NK-92 (cell line): ENCODE measurements at regions not wholly inside any gene's neighbourhood (a gene's known extent, or its start where the extent isn't known, plus 50 kb on each side); places are given as distances from the start of the nearest gene placed in this dataset.

Source experiments
- DNase-seq: peaks from one replicate; lab custom pipeline; 2025; ENCODE audit not compliant: unreplicated experiment; lab: John Stamatoyannopoulos, UW

DNA sequence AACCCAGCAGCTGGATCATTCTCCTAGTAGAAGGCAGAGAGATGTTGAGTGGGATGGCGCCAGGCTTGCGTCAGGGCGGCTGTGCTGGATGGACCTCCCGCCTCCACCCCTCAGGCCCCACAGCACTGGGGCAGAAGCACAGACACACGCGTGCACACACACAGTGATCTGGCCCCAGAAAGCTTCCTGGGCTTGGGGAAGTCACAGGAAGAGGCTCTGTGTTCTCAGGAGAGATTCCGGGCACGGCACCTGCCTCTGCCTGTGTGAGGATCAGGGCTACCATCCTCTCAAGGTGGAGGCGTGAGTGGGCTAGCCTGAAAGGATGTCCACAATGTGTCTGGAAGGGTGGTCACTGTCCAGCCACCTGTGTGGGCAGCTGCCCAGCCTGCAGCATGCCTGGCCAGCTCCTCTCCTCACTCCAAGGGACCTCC, 229.8 kb upstream of the HS6ST1 start:
- DNase-seq, result no peak

DNA sequence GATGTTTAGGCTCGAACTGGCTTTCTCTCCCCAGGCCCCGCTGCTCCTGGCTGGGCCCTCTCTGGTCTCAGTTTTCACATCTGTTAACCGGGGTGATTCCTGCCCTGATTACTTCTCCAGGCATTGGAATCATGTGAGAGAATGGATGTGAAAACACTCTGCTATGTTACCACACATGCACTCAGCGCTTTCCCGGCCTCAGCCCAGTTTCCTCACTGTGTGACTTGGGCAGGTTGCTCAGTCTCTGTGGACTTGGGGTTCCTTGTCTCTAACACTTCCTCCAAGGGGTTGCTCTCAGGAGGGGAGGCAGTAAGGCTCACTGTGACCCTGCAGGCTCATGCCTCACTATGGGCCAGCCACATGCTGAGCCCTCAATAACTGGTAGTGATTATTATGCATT, 230.4 kb upstream of the HS6ST1 start:
- DNase-seq, result no peak

DNA sequence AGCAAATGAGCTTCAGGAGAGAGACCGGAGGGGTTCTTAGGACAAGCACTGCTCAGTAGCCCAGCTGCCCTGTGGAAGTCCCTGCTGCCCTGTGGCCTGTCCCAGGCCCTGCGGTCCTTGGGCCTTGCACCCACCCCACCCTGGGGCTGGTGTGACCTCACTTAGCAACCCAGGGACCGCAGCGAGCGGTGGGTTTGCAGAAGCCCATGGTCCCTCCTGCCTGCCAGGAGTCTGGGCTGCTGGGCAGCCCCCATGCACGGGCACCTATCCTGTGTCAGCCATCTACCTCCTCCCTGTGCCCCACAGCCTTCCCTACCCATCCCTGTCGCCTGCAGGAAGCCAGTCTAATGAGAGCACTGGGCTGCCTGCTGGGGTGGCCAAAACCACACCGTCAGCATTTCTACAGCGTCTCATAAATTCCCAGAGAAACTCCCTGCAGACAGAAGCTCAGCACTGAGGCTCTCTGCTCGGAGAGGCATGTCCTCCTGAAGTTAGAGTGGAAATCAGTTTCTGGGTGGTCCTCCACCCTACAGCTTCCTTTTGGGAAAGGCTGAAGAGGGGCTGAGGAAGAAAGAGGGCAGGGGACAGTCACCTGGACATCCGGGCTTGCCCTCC, 231.1 kb upstream of the HS6ST1 start:
- no peak for DNase-seq

DNA sequence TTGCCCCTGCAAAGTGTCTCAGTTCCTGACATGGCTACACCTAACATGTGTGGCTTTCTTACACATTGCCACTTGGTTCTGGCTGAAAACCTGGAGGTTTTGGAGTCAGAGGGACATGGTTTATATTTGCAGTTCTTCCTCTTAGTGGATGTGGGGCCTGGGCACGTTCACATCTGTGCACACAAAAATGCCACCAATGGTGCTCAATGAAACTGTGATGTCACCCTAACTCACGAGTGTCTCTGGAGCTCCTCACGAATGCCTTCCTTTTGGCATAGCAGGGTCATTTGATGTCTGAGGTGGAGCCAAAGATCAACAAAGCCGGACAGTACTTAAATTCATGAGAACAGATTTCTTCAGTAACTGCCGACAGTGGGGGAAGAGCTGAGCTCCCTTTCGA, 231.7 kb upstream of the HS6ST1 start:
- no peak for DNase-seq

DNA sequence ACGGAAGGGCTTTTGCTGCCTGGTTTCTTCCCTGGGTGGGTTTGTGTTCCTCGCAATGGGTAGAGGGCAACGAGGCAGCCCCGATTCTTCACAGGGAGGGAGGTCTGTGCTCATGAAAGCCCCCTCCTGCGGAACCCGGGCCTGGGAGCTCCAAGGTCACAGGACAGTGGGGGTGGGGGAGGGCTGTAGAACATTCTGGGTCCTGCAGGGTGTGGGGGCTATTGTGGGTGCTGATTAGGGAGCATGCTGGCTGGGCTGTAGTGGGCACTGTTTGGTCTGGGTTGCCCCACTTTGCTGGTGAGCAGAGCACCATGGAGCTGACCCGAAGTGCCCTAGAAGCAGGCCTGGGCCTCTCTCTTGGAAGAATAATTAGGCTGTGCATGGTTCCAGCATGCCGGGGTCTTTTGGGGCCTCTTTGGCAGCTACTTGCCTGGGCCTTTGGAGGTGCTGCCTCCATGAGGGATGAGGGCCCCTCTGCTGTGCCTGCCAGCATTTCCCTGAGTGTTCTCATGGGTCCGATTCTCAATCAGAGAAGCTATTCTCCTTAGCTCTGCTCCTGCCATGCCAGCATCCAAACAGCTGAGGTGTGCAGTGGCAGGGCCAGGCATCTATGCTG, 232.2 kb upstream of the HS6ST1 start:
- no peak for DNase-seq

DNA sequence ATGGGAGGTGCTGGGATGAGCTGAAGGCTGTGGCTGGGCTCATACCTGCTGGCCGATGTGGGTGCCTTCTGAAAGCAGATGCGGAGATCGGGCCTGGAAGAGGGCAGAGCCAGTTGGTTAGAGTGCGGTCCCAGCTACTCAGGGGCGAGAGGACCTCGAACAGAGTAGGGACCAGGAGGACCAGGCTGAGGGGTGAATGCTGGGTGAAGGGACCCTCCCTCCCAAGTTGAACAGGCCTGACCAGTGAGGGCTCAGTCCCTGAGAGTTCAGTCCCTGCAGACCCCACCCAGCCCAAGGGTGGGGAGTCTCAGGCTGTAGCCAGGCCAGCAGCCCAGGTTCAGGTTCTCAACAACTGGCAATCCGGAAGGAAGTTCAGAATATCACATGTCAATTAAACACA, 232.8 kb upstream of the HS6ST1 start:
- no peak for DNase-seq

DNA sequence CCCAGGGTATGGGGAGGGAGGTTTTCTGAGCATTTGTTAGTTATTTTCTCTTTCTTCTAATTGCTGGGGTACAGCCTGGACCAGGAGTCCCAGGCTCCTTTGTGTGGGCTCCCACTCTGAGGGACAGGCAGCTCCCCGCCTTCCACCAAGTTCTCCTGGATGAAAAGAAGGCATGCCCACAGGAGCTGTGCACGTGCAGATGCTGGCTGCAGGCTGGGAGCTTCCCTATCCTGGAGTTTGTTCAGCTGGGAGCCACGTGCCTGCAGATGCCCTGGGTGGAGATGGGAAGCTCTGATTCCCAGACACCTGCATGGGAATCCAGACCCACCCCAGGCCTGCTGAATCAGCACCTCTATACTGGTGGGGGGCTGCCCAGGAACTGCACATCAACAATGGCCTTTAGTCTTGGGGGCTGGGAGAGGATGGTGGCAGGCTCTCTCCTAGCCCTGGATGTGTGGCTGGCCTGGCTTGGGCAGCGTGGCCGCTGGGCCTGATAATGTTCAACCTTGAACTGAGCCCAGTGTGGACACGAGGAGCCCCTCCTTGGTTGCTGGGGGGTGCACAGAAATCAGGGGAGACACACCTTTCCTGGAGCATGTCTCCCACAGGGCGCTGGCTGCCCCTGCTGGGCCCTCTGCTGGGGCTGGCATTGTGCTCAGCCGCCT, 233.6 kb upstream of the HS6ST1 start:
- DNase-seq, result no peak

DNA sequence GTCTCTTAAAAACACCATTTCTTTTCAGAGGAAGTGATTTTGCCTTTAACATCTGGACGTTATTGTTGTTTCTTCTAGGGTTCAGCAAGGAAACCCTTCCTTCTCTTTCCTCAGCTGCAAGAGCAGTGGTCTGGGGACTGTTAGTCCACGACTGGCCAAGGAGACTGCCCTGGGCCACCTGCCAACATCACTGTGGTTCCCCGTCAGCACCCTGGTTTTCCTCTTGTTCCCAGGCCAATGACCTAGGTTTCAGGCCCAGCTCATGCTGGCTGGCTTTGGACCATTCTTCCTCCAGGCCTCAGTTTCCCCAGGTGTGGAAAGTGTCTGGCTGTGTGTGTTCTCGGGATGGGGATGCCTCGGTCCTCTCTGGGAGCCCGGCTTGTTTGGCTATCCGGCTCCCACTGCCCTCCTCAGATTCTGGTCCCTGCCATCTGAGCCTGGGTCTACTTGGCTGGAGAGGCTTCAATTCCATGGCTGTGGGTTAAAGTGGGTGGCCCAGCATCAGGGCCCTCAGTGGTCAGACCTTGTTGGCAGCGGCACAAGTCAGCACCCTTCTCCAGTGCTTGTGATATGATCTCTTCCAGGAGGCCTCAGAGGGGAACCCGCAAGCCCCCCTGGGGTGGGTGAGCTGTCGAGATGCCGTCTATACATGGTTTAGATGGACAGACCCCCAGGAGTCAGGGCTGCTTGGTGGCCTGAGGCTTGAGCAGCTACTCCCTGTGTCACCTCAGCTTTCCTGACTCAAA, 234.3 kb upstream of the HS6ST1 start:
- no peak for DNase-seq

DNA sequence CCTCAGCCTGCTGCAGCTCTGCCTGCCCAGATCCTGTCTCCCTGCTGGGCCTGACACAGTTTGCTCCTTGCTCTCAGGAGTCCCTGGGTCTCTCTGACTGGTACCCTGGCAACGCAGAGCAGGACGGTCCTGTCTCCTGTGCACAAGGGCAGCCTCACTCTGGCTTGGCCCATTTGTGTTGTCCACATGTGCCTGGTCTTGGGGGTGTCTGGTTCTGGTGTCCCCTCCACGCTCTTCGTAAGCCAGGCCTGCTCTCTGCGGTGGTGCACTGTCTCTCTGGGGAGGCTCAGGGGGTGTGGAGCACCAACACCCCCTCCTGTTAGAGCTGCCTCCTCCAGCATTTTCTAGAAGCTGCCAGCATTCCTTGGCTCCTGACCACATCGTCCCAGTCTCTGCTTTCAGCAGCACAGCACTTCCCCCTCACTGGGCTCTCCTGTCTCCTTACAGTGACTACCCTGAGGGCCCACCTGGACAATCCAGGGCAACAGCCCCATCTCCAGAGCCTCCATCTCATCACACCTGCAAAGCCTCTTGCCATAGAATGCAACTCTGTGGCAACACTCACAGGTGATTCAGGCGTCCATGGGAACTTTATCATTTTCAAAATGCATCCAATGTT, 235.6 kb upstream of the HS6ST1 start:
- no peak for DNase-seq

DNA sequence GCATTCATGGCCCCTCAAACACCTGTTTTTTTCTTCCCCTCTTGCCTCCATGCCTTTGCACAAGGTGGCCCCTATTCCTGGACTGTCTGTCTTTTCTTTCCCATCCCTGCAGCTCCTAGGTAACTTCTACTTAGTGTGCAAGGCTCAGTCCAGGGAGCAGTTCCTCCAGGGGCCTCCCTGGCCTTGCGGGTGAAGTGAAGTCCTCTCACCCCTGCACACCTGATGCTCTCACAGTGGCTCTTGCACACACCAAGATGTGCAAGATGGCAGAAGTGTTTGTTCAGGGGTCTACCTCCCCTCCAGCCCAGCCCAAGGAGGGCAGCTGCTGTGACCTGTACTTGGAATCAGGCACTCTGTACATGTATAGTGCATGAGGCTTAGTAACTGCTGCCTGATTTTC, 236.8 kb upstream of the HS6ST1 start:
- DNase-seq, result no peak

DNA sequence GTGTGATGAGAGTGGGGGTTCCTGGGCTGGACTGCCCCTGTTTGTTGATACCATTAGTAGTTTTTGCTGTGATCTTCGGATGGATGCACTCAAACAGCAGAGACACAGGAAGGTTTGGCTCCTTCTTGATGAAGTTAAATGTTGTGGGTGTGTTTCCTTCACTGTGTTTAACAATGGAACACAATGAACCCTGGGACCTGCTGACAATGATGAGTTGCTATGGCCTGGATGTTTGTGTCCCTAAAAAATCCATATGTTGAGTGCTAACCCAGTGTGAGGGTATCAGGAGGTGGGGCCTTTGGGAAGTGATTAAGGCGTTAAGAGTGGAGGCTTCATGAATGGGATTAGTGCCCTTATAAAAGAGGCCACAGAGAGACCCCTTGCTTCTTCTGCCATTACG, 237.4 kb upstream of the HS6ST1 start:
- DNase-seq, result no peak

DNA sequence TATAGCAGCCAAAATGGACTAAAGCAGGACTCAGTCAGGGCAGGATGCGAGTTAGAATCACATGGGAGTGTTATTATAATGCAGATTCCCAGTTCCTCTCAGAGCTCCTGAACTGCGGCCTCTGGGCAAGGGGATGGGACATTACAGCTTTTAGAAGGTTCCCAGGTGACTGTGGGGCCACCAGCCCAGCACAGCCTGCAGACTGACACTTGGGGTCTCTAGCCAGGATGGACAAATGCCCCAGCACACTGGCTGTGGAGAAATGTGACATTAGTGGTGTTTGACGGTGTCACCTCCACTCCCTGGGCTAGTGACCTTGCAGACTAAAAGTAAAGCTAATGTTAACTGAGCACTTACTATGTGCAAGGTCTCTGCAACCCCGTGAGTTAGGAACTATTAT, 238.0 kb upstream of the HS6ST1 start:
- no peak for DNase-seq

DNA sequence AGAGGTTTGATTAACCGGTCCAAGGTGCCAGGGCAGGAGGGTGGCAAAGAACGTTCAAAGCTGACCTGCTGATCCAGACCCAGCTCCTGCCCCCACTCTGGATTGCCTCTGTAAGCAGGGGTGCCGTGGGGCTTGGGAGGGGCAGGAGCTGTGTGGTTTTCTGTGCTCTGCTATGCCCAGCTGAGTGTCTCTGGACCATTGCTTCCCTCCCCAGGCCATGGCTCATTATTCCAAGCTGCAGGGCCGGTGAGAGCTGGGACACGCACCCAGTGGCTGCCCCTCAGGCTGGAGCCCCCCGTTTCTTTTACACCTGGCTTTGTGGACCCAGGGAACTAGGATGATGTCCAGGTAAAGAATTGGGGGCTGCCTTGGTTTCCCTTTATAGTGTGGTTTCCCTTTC, 238.4 kb upstream of the HS6ST1 start:
- no peak for DNase-seq

DNA sequence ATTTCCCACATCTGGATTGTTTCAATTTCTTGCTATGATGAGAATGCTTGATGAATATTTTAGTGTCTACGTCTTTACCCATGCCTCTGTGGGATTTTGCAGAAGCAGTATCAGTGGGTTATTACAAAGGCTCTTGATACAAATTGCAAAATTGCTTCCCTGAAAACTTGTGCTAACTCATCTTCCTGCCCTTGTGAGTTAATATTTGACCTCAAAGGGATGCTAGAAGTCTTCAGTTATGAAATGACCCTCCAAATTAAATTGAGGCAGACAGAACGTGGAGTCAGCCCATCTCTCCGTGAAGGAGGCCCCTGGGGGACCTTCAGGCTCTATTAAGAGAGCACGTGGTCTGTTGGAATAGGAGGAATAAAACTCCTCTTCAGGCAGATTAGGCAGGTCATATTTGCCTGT, 239.2 kb upstream of the HS6ST1 start:
- DNase-seq, result no peak

DNA sequence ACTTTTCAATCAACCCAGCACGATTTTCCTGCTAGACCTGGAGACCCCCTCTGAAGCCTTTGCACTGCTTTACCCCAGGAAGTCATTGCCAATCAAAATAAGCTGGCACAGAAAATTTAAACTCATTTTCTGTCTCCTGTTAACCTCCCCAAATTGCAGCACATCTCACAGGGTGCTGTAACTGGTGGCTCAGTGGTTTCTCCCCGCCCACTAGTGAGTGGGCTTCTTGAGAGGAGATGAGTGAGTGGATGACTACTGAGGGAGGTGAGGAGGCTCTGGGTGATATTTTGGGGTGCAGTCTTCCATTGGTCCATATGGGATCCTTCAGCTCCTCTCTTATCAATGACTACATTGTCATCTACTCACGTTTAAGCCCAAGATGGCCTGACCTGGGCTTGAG, 239.8 kb upstream of the HS6ST1 start:
- no peak for DNase-seq

DNA sequence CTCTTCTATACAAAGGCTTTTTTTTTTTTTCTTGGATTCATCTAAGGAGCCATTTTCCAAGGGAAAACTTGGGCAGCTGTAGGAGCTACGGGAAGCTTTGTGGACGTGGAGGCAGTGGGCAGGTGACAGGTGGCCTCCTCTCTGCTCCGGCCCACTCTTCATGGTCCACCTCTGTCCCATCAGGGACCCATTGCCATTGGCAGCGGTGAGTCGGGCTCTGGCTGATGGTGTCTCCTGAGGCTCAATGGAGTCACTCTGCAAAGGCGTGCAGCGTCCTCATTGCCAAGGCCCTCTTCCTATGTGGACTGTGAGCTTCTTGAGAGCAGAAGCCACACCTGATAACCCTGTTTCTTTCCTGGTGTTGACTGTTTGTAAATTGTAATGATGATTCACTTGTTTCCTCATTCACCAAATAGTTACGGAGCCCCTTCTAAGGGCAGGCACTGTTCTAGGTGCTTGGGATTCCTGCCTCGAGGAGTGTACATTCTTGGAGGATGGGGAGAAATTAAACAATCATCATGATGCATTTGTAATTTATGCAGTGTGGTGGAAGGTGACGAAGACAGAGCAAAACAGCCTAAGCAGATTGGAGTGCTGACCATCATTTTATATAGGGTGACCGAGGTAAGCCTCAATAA, 240.3 kb upstream of the HS6ST1 start:
- DNase-seq, result no peak

DNA sequence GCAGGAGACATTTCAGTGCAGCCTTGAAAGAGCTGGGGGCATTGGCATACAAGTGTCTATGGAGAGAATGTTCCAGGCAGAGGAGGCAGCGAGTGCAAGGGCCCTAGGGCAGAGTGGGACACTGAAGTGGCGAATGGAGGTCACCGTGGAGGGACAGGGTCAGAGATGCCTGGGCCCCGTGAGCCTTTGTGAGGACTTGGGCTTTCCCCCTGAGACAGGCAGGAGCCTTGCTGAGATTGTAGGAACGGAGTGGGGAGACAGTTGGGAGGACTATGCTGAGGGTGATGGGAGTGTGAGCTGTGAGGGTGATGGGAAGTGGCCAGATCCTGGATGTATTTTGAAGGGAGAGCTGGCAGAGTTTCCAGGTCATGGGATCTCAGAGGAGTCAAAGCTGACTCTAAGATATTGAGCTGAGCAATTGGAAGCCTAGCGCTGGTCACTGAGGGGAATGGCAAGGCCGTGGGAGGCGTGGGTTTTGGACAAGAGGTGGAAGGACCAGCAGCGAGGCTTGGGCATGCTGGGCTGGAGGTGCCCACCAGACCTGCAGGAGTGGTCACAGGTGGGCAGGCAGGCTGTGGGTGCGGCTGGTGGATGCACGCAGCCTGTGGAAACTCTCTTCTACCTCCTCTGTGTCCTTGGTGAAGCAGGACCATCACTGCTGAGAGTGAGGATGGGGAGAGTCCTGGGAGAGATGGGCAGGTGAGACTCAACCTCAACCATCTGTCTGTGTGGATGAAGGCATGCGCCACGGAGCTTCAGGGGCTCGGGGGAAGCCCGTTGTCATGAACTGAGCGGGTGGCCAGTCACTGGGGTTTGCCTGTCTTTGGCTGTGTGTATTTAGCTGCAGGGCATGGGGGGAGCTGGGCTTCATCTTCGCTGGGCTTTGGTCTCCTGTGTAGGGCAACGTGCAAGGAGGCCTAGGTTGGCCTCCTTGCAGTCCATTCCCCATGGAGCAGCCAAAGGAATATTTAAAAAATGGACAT, 241.2 kb upstream of the HS6ST1 start:
- no peak for DNase-seq

DNA sequence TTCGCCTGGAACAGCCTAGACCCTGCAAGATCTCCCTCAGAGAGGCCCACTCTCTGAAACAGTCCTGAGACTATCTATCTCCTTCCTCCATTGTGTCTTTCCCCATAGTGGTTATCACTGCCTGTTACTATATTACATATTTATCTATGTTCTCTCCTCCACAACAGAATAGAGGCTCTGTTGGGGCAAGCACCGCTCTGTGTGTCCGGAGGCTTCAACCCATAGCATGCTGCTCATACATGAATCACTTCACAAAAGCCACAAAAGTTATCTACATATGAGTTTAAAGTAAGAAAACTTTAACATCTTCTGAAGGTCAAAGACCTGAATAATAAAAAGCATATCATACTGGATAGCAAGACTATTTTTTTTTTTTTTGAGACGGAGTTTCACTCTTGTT, 242.1 kb upstream of the HS6ST1 start:
- DNase-seq, result no peak

DNA sequence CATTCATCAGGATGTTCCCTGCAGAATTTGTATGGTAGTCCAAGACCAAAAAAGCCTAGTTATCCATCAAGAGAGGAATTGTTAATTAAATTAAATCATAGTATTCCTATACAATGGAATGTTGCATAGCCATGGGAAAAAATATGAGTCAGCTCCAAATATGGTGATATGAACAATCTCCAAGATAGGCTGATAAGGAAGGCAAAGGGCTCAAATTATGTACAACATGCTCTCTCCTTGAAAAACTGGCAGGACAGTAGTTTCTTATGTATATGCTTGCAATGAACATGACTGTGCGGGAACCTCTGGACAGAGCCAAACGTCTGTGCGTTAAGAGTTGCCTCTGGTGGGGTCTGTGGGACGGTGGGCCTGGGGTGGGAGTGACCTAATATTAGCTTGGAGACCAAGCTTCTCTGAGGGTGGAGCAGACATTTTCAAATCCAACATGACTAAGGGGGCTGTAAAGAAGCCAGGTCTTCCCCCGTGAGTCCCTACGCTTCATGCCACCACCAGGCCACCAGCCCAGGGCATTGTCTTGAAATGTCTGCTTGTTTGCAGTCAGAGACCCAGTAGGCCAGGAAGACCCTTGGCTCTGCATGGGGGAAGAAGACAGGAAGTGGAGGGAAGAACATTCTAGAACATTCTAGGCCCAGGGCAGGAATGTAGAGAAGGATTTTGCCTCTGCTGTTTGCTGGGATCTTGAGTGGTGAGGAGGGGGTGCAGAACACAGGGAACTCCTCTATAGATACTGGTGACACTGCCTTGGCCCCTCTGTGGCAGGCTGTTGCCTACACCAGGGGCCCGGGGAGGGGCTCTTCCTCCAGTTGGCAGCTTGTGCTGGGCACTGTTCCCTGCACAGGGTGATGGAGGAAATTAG, 244.0 kb upstream of the HS6ST1 start:
- DNase-seq, result no peak
